ENCODE measurements at regions not wholly inside any gene's neighbourhood (a gene's known extent, or its start where the extent isn't known, plus 50 kb on each side); places are given as distances from the start of the nearest gene placed in this dataset.

GRCh38 chr10:37681617-37681999, 175.8 kb downstream of the ZNF248 start:
- Mint-ChIP-seq H3K4me3 (no peak overlapping the region), H3K27me3 (ENCODE audit: low read depth) (no peaks in the 10 kb centered on the region), H3K9me3 (peaks cover 44% of the 10 kb centered on the region), H3K4me1 (no peaks in the 10 kb centered on the region), H3K36me3 (ENCODE audit: low read depth) (peaks cover 6% of the 10 kb centered on the region), H3K27ac (no peak overlapping the region)
- TF ChIP-seq, protein P1, sequence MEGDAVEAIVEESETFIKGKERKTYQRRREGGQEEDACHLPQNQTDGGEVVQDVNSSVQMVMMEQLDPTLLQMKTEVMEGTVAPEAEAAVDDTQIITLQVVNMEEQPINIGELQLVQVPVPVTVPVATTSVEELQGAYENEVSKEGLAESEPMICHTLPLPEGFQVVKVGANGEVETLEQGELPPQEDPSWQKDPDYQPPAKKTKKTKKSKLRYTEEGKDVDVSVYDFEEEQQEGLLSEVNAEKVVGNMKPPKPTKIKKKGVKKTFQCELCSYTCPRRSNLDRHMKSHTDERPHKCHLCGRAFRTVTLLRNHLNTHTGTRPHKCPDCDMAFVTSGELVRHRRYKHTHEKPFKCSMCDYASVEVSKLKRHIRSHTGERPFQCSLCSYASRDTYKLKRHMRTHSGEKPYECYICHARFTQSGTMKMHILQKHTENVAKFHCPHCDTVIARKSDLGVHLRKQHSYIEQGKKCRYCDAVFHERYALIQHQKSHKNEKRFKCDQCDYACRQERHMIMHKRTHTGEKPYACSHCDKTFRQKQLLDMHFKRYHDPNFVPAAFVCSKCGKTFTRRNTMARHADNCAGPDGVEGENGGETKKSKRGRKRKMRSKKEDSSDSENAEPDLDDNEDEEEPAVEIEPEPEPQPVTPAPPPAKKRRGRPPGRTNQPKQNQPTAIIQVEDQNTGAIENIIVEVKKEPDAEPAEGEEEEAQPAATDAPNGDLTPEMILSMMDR (IDR thresholded peaks at IDR 0.05; ENCODE audit: unreplicated experiment in 3 of 3) = no peak

GRCh38 chr10:37680716-37681616, 176.4 kb downstream of the ZNF248 start:
- peaks cover 6% of the 10 kb centered on the region for H3K36me3 Mint-ChIP-seq (ENCODE audit: low read depth)
- no peaks in the 10 kb centered on the region for H3K27me3 Mint-ChIP-seq (ENCODE audit: low read depth)
- H3K27ac Mint-ChIP-seq = no peak overlapping the region
- peaks cover 43% of the 10 kb centered on the region for H3K9me3 Mint-ChIP-seq
- no peaks in the 10 kb centered on the region for H3K4me1 Mint-ChIP-seq
- no peak overlapping the region for H3K4me3 Mint-ChIP-seq
- TF ChIP-seq, protein P1 (IDR thresholded peaks at IDR 0.05; ENCODE audit: unreplicated experiment in 3 of 3) = no peak

- no peaks in the 10 kb centered on the region for H3K4me1 Mint-ChIP-seq
- no peak overlapping the region for H3K27ac Mint-ChIP-seq
- no peaks in the 10 kb centered on the region for H3K27me3 Mint-ChIP-seq (ENCODE audit: low read depth)
- no peak overlapping the region for H3K4me3 Mint-ChIP-seq
- H3K36me3 Mint-ChIP-seq (ENCODE audit: low read depth) = peaks cover 6% of the 10 kb centered on the region
- TF ChIP-seq, protein P1 (IDR thresholded peaks at IDR 0.05; ENCODE audit: unreplicated experiment in 3 of 3) = no peak
- H3K9me3 Mint-ChIP-seq = peaks cover 42% of the 10 kb centered on the region
Observed at GRCh38 chr10:37680243-37680683, 177.1 kb downstream of the ZNF248 start.

GRCh38 chr10:37679465-37679864, 177.9 kb downstream of the ZNF248 start:
- TF ChIP-seq, protein P1 (IDR thresholded peaks at IDR 0.05; ENCODE audit: unreplicated experiment in 3 of 3) = no peak
- H3K27me3 Mint-ChIP-seq (ENCODE audit: low read depth) = no peaks in the 10 kb centered on the region
- H3K36me3 Mint-ChIP-seq (ENCODE audit: low read depth) = peaks cover 6% of the 10 kb centered on the region
- H3K4me1 Mint-ChIP-seq = no peaks in the 10 kb centered on the region
- no peak overlapping the region for H3K27ac Mint-ChIP-seq
- no peak overlapping the region for H3K4me3 Mint-ChIP-seq
- H3K9me3 Mint-ChIP-seq = peaks cover 40% of the 10 kb centered on the region

DNA sequence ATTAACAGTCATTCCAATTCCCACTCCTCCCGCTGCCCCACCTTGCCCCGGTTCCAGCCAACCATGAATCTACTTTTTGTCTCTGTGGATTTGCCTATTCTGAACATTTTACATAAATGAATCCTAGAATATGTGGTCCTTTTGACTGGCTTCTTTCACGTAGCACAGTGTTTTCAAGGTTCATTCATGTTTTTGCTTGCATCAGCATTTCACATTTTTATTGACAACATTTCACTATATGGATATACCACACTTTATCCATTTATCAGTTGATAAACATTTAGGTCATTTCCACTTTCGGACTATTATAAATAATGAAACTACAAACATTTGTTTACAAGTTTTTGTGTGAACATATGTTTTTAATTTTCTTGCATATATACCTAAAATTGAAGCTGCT, 182.0 kb downstream of the ZNF248 start:
- H3K36me3 Mint-ChIP-seq (ENCODE audit: low read depth) = peaks cover 3% of the 10 kb centered on the region
- no peaks in the 10 kb centered on the region for H3K4me1 Mint-ChIP-seq
- TF ChIP-seq, protein P1 (IDR thresholded peaks at IDR 0.05; ENCODE audit: unreplicated experiment in 3 of 3) = no peak
- H3K27ac Mint-ChIP-seq = no peak overlapping the region
- H3K27me3 Mint-ChIP-seq (ENCODE audit: low read depth) = no peaks in the 10 kb centered on the region
- peaks cover 38% of the 10 kb centered on the region for H3K9me3 Mint-ChIP-seq
- H3K4me3 Mint-ChIP-seq = no peak overlapping the region

DNA sequence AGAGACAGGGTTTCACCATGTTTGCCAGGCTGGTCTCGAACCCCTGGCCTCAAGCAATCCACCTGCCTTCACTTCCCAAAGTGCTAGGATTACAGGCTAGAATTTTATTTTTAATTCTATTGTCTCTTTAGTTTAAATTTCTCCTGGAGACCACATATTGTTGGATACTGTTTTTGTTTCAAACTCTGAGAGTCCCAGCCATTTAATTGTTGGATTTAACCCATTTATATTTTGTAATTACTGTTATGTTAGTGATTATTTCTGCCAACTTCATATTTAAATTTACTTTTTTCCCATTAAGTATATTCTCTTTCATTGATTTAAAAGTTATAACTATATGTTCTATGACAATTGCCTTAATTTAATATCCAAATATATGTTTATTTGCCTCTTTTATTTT, 185.6 kb downstream of the ZNF248 start:
- TF ChIP-seq, protein P1 (IDR thresholded peaks at IDR 0.05; ENCODE audit: unreplicated experiment in 3 of 3) = no peak
- Mint-ChIP-seq H3K36me3 (ENCODE audit: low read depth) (no peaks in the 10 kb centered on the region), H3K4me1 (no peaks in the 10 kb centered on the region), H3K4me3 (no peak overlapping the region), H3K27me3 (ENCODE audit: low read depth) (no peaks in the 10 kb centered on the region), H3K27ac (no peak overlapping the region), H3K9me3 (peaks cover 44% of the 10 kb centered on the region)

Data from nephron (organoid).